ENCODE measurements at regions not wholly inside any gene's neighbourhood (a gene's known extent, or its start where the extent isn't known, plus 50 kb on each side); places are given as distances from the start of the nearest gene placed in this dataset.

GRCh38 chr14:84036840-84037239 is 1493.1 kb upstream of the FLRT2 start:
- Histone ChIP-seq H3K4me1 (ENCODE audit: insufficient read depth) (no peaks in the 10 kb centered on the region), H3K79me2 (no peaks in the 10 kb centered on the region), H3K27me3 (no peaks in the 10 kb centered on the region), H3K4me3 (no peak overlapping the region), H3K36me3 (replicated peaks; ENCODE audit: insufficient read depth, low read depth) (no peaks in the 10 kb centered on the region), H3K9me3 (ENCODE audit: low read depth) (no peaks in the 10 kb centered on the region), H2AFZ (peak overlapping the region; percentile 22), H3K27ac (no peak overlapping the region), H3K4me2 (no peak overlapping the region), H3K9me2 (replicated peaks; ENCODE audit: insufficient read depth) (no peaks in the 10 kb centered on the region), H4K20me1 (ENCODE audit: insufficient read depth, poor library complexity, severe bottlenecking) (no peaks in the 10 kb centered on the region)
- no peak for TF ChIP-seq EZH2 (IDR thresholded peaks at IDR 0.05; ENCODE audit: borderline replicate concordance)
- no peak for TF ChIP-seq EZH2phosphoT487 (IDR thresholded peaks at IDR 0.05; ENCODE audit: low read depth, severe bottlenecking, unreplicated experiment)
- TF ChIP-seq CTCF (IDR thresholded peaks at IDR 0.05; ENCODE audit: poor library complexity), result no peak
- WGBS (ENCODE audit: low lambda C conversion rate, missing lambda C conversion rate), result 77% methylated on average over 1 of the region's 1 CpG
- DNase-seq (ENCODE audit: low spot score), result no peak

- no peak overlapping the region for H3K27ac ChIP-seq
- H3K9me2 ChIP-seq (replicated peaks; ENCODE audit: insufficient read depth), result no peaks in the 10 kb centered on the region
- H3K9me3 ChIP-seq (ENCODE audit: low read depth), result no peaks in the 10 kb centered on the region
- no peaks in the 10 kb centered on the region for H3K27me3 ChIP-seq
- no peaks in the 10 kb centered on the region for H3K36me3 ChIP-seq (replicated peaks; ENCODE audit: insufficient read depth, low read depth)
- H3K79me2 ChIP-seq, result no peaks in the 10 kb centered on the region
- no peaks in the 10 kb centered on the region for H3K4me1 ChIP-seq (ENCODE audit: insufficient read depth)
- H3K4me2 ChIP-seq, result no peak overlapping the region
- H4K20me1 ChIP-seq (ENCODE audit: insufficient read depth, poor library complexity, severe bottlenecking), result no peaks in the 10 kb centered on the region
- TF ChIP-seq CTCF (IDR thresholded peaks at IDR 0.05; ENCODE audit: poor library complexity) (no peak), EZH2phosphoT487 (IDR thresholded peaks at IDR 0.05; ENCODE audit: low read depth, severe bottlenecking, unreplicated experiment) (no peak), EZH2 (IDR thresholded peaks at IDR 0.05; ENCODE audit: borderline replicate concordance) (no peak)
- no peak for DNase-seq (ENCODE audit: low spot score)
- H2AFZ ChIP-seq, result no peak overlapping the region
- 93% methylated on average over 4 of the region's 4 CpGs for WGBS (ENCODE audit: low lambda C conversion rate, missing lambda C conversion rate)
- no peak overlapping the region for H3K4me3 ChIP-seq
These were observed 1492.4 kb upstream of the FLRT2 start for GRCh38 chr14:84037593-84037992.

GRCh38 chr14:84040101-84040500 is 1489.8 kb upstream of the FLRT2 start:
- no peak overlapping the region for H2AFZ ChIP-seq
- H3K79me2 ChIP-seq, result no peaks in the 10 kb centered on the region
- no peak for DNase-seq (ENCODE audit: low spot score)
- no peak for TF ChIP-seq EZH2phosphoT487 (IDR thresholded peaks at IDR 0.05; ENCODE audit: low read depth, severe bottlenecking, unreplicated experiment)
- TF ChIP-seq CTCF (IDR thresholded peaks at IDR 0.05; ENCODE audit: poor library complexity), result no peak
- no peak for TF ChIP-seq EZH2 (IDR thresholded peaks at IDR 0.05; ENCODE audit: borderline replicate concordance)
- H3K4me1 ChIP-seq (ENCODE audit: insufficient read depth), result no peaks in the 10 kb centered on the region
- no peaks in the 10 kb centered on the region for H3K9me3 ChIP-seq (ENCODE audit: low read depth)
- H3K27ac ChIP-seq, result no peak overlapping the region
- no peak overlapping the region for H3K4me2 ChIP-seq
- H3K9me2 ChIP-seq (replicated peaks; ENCODE audit: insufficient read depth), result no peaks in the 10 kb centered on the region
- no peak overlapping the region for H3K4me3 ChIP-seq
- no peaks in the 10 kb centered on the region for H3K36me3 ChIP-seq (replicated peaks; ENCODE audit: insufficient read depth, low read depth)
- H4K20me1 ChIP-seq (ENCODE audit: insufficient read depth, poor library complexity, severe bottlenecking), result no peaks in the 10 kb centered on the region
- H3K27me3 ChIP-seq, result no peaks in the 10 kb centered on the region
- WGBS (ENCODE audit: low lambda C conversion rate, missing lambda C conversion rate), result 74% methylated on average over 3 of the region's 3 CpGs

GRCh38 chr14:84041421-84041820 is 1488.5 kb upstream of the FLRT2 start:
- Histone ChIP-seq H3K79me2 (no peaks in the 10 kb centered on the region), H3K36me3 (replicated peaks; ENCODE audit: insufficient read depth, low read depth) (no peaks in the 10 kb centered on the region), H4K20me1 (ENCODE audit: insufficient read depth, poor library complexity, severe bottlenecking) (no peaks in the 10 kb centered on the region), H3K27ac (no peak overlapping the region), H3K4me1 (ENCODE audit: insufficient read depth) (no peaks in the 10 kb centered on the region), H3K4me3 (no peak overlapping the region), H3K9me2 (replicated peaks; ENCODE audit: insufficient read depth) (no peaks in the 10 kb centered on the region), H3K27me3 (no peaks in the 10 kb centered on the region), H3K4me2 (no peak overlapping the region), H2AFZ (no peak overlapping the region), H3K9me3 (ENCODE audit: low read depth) (no peaks in the 10 kb centered on the region)
- no peak for TF ChIP-seq CTCF (IDR thresholded peaks at IDR 0.05; ENCODE audit: poor library complexity)
- no peak for TF ChIP-seq EZH2 (IDR thresholded peaks at IDR 0.05; ENCODE audit: borderline replicate concordance)
- TF ChIP-seq EZH2phosphoT487 (IDR thresholded peaks at IDR 0.05; ENCODE audit: low read depth, severe bottlenecking, unreplicated experiment), result no peak
- 79% methylated on average over 2 of the region's 2 CpGs for WGBS (ENCODE audit: low lambda C conversion rate, missing lambda C conversion rate)
- no peak for DNase-seq (ENCODE audit: low spot score)
